GM23338 (cell line): ENCODE measurements at regions not wholly inside any gene's neighbourhood (a gene's known extent, or its start where the extent isn't known, plus 50 kb on each side); places are given as distances from the start of the nearest gene placed in this dataset.

Experiments used
- ATAC-seq: fragments of 200-7000 bp; cut with Tn5 transposase; 3 replicates; pipeline ENCODE4 v1.9.1; 2020
- DNase-seq: peaks from one replicate; pipeline ENCODE4 v3.0.0-alpha.2; 2015; ENCODE audit warnings: low spot score
- H2AFZ ChIP-seq: fragments of 200-600 bp; sonication (generic); 2 replicates; pipeline ENCODE4 v1.8.0; 2016; ENCODE audit warnings: antibody characterized with exemption, mild to moderate bottlenecking, moderate library complexity
- H3F3A ChIP-seq: fragments of 200-600 bp; sonication (generic); replicated peaks from 2 replicates; pipeline ENCODE4 v1.8.0; 2017; ENCODE audit warnings: antibody characterized with exemption, mixed run types, low read depth
- H3K27ac ChIP-seq: fragments of 200-600 bp; sonication (generic); 2 replicates; pipeline ENCODE4 v1.6.1; 2016; ENCODE audit warnings: low read depth
- H3K27me3 ChIP-seq: fragments of 200-600 bp; sonication (generic); 2 replicates; pipeline ENCODE4 v1.8.0; 2016; ENCODE audit warnings: mild to moderate bottlenecking, mixed run types, moderate library complexity; ENCODE audit not compliant: insufficient read depth
- H3K36me3 ChIP-seq: fragments of 200-600 bp; sonication (generic); 2 replicates; pipeline ENCODE4 v1.8.0; 2016; ENCODE audit warnings: mild to moderate bottlenecking; ENCODE audit not compliant: insufficient read depth
- H3K4me1 ChIP-seq: fragments of 200-600 bp; sonication (generic); 2 replicates; pipeline ENCODE4 v1.8.0; 2016; ENCODE audit warnings: mild to moderate bottlenecking, moderate library complexity; ENCODE audit not compliant: insufficient read depth
- H3K4me2 ChIP-seq: fragments of 200-600 bp; sonication (generic); 2 replicates; pipeline ENCODE4 v1.7.1; 2017; ENCODE audit warnings: mixed run types
- H3K4me3 ChIP-seq: fragments of 200-600 bp; sonication (generic); 2 replicates; pipeline ENCODE4 v1.6.1; 2016; ENCODE audit warnings: mixed run types
- H3K79me2 ChIP-seq: fragments of 200-600 bp; sonication (generic); replicated peaks from 2 replicates; pipeline ENCODE4 v1.8.0; 2017; ENCODE audit warnings: mild to moderate bottlenecking; ENCODE audit not compliant: insufficient read depth
- H3K9me2 ChIP-seq: fragments of 200-600 bp; sonication (generic); 2 replicates; pipeline ENCODE4 v1.8.0; 2017; ENCODE audit not compliant: insufficient read depth
- H4K20me1 ChIP-seq: fragments of 200-600 bp; sonication (generic); replicated peaks from 2 replicates; pipeline ENCODE4 v1.8.0; 2017; ENCODE audit warnings: mild to moderate bottlenecking; ENCODE audit not compliant: insufficient read depth
- H3K27ac Mint-ChIP-seq: 2 replicates; pipeline ENCODE4 v1.8.0; 2020; ENCODE audit warnings: inconsistent platforms, mild to moderate bottlenecking, moderate library complexity, mixed read lengths
- H3K27me3 Mint-ChIP-seq: 3 replicates; pipeline ENCODE4 v1.8.0; 2022; ENCODE audit warnings: low read depth, mild to moderate bottlenecking, moderate library complexity, mixed read lengths, inconsistent platforms; ENCODE audit not compliant: insufficient read depth, poor library complexity
- H3K36me3 Mint-ChIP-seq: 3 replicates; pipeline ENCODE4 v1.8.0; 2021; ENCODE audit warnings: low read depth, mild to moderate bottlenecking, inconsistent platforms, moderate library complexity, mixed read lengths
- H3K4me1 Mint-ChIP-seq: 3 replicates; pipeline ENCODE4 v1.8.0; 2020; ENCODE audit warnings: mild to moderate bottlenecking, inconsistent platforms, mixed read lengths
- H3K4me3 Mint-ChIP-seq: 3 replicates; pipeline ENCODE4 v1.8.0; 2021; ENCODE audit warnings: moderate library complexity, mild to moderate bottlenecking, inconsistent platforms, mixed read lengths
- H3K9me3 Mint-ChIP-seq: 3 replicates; pipeline ENCODE4 v1.8.0; 2020; ENCODE audit warnings: moderate library complexity, mild to moderate bottlenecking, inconsistent platforms, mixed read lengths
- EZH2 ChIP-seq: fragments of 200-600 bp; sonication (generic); IDR thresholded peaks from one replicate; pipeline ENCODE4 v1.8.0; 2017; ENCODE audit warnings: antibody characterized with exemption, mild to moderate bottlenecking, low read depth; ENCODE audit not compliant: unreplicated experiment
- EZH2phosphoT487 ChIP-seq: fragments of 200-600 bp; sonication (generic); IDR thresholded peaks from one replicate; pipeline ENCODE4 v1.8.1; 2018; ENCODE audit warnings: antibody characterized with exemption; ENCODE audit not compliant: unreplicated experiment
- JUNB ChIP-seq: IDR thresholded peaks from one replicate; pipeline ENCODE4 v1.6.1; 2016; ENCODE audit warnings: antibody characterized with exemption; ENCODE audit not compliant: unreplicated experiment
- NANOG ChIP-seq: IDR thresholded peaks from 2 replicates; pipeline ENCODE4 v1.6.1; 2016; ENCODE audit warnings: antibody characterized with exemption, borderline replicate concordance
- STAT1 ChIP-seq: IDR thresholded peaks from one replicate; pipeline ENCODE4 v1.6.1; 2016; ENCODE audit warnings: antibody characterized with exemption; ENCODE audit not compliant: unreplicated experiment
- ZNF331 ChIP-seq: fragments of 250-450 bp; sonication (Bioruptor Pico); IDR thresholded peaks from 2 replicates; pipeline ENCODE4 v1.5.0; 2020; ENCODE audit warnings: low read depth, mild to moderate bottlenecking, moderate library complexity
- ZNF462 ChIP-seq: fragments of 250-450 bp; sonication (Bioruptor Pico); IDR thresholded peaks from 2 replicates; pipeline ENCODE4 v1.5.0; 2020; ENCODE audit warnings: mild to moderate bottlenecking, moderate library complexity
- TF ChIP-seq, protein P1 (sequence below), 2 experiments: fragments of 200-600 bp in 1 of 2; sonication (generic) in 1 of 2; conservative IDR thresholded peaks; 2 replicates each; pipeline versions ENCODE4 v1.5.1 to v1.6.1; 2016 to 2017; ENCODE audit warnings: antibody characterized with exemption in 2 of 2, low read depth in 2 of 2, mild to moderate bottlenecking in 2 of 2, moderate library complexity in 1 of 2
- TF ChIP-seq, protein P2 (sequence below): IDR thresholded peaks from 2 replicates; pipeline ENCODE4 v1.6.1; 2016; ENCODE audit warnings: antibody characterized with exemption

DNA sequence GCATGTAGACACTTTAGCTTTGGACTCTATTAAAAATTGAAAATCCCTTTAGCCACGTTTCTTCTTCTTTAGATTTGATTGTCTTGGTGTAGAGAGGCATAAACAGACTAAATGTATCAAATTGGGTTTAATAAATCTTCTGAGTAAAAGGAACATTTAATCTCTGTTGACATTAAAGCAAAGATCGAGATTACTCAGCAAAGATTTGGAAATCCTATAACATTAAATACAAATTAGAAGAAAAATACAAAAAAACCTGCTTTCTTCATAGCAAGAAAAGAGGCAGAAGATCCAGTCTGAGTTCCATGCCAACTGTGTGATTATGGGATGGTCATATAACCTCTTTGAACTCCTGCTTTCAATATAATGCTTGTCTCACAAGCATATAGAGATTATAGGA, 172.3 kb downstream of the GJA1 start:
- DNase-seq (no peak), ATAC-seq (no peak)
- H3K9me2 ChIP-seq = no peaks in the 10 kb centered on the region
- no peak overlapping the region for H3K4me2 ChIP-seq
- Mint-ChIP-seq H3K27me3 (no peaks in the 10 kb centered on the region), H3K9me3 (no peaks in the 10 kb centered on the region), H3K4me3 (no peak overlapping the region), H3K4me1 (peaks cover 4% of the 10 kb centered on the region; the same call in 2 of the 3 replicates), H3K36me3 (no peaks in the 10 kb centered on the region), H3K27ac (no peak overlapping the region)
- H3K27me3 ChIP-seq = no peaks in the 10 kb centered on the region
- TF ChIP-seq, protein P1, sequence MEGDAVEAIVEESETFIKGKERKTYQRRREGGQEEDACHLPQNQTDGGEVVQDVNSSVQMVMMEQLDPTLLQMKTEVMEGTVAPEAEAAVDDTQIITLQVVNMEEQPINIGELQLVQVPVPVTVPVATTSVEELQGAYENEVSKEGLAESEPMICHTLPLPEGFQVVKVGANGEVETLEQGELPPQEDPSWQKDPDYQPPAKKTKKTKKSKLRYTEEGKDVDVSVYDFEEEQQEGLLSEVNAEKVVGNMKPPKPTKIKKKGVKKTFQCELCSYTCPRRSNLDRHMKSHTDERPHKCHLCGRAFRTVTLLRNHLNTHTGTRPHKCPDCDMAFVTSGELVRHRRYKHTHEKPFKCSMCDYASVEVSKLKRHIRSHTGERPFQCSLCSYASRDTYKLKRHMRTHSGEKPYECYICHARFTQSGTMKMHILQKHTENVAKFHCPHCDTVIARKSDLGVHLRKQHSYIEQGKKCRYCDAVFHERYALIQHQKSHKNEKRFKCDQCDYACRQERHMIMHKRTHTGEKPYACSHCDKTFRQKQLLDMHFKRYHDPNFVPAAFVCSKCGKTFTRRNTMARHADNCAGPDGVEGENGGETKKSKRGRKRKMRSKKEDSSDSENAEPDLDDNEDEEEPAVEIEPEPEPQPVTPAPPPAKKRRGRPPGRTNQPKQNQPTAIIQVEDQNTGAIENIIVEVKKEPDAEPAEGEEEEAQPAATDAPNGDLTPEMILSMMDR (conservative IDR thresholded peaks at IDR 0.05; ENCODE audit: low read depth in 2 of 2) = no peak
- TF ChIP-seq ZNF331 (CRISPR knock-in tag) = no peak
- TF ChIP-seq EZH2phosphoT487 = no peak
- no peak for TF ChIP-seq STAT1
- no peak for TF ChIP-seq ZNF462 (CRISPR knock-in tag)
- no peak for TF ChIP-seq EZH2
- TF ChIP-seq, protein P2, sequence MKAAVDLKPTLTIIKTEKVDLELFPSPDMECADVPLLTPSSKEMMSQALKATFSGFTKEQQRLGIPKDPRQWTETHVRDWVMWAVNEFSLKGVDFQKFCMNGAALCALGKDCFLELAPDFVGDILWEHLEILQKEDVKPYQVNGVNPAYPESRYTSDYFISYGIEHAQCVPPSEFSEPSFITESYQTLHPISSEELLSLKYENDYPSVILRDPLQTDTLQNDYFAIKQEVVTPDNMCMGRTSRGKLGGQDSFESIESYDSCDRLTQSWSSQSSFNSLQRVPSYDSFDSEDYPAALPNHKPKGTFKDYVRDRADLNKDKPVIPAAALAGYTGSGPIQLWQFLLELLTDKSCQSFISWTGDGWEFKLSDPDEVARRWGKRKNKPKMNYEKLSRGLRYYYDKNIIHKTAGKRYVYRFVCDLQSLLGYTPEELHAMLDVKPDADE = no peak
- TF ChIP-seq NANOG = no peak
- TF ChIP-seq JUNB = no peak
- no peak overlapping the region; the same call in 1 of the 2 replicates for H2AFZ ChIP-seq
- no peak overlapping the region for H3K4me3 ChIP-seq
- no peak overlapping the region for H3K27ac ChIP-seq
- no peaks in the 10 kb centered on the region for H3K36me3 ChIP-seq
- no peaks in the 10 kb centered on the region for H4K20me1 ChIP-seq
- peaks cover 4% of the 10 kb centered on the region; the same call in 1 of the 2 replicates for H3K4me1 ChIP-seq
- H3K79me2 ChIP-seq = no peaks in the 10 kb centered on the region
- H3F3A ChIP-seq = no peaks in the 10 kb centered on the region
